COLO829 (cell line): ENCODE measurements at regions not wholly inside any gene's neighbourhood (a gene's known extent, or its start where the extent isn't known, plus 50 kb on each side); places are given as distances from the start of the nearest gene placed in this dataset.
"Not testable (repeated sequence)": the region's sequence is repeated elsewhere in the genome, so short reads cannot be mapped to it uniquely, and the experiment has no call there.

Source experiments
- DNase-seq: peaks from one replicate; pipeline ENCODE4 v3.0.0; 2012; ENCODE audit warnings: low spot score

- DNase-seq: no peak
These were observed 77.8 kb upstream of the CD55 start for GRCh38 chr1:207243442-207244408.

GRCh38 chr1:207244409-207244801, 77.1 kb upstream of the CD55 start:
- DNase-seq: no peak

DNA sequence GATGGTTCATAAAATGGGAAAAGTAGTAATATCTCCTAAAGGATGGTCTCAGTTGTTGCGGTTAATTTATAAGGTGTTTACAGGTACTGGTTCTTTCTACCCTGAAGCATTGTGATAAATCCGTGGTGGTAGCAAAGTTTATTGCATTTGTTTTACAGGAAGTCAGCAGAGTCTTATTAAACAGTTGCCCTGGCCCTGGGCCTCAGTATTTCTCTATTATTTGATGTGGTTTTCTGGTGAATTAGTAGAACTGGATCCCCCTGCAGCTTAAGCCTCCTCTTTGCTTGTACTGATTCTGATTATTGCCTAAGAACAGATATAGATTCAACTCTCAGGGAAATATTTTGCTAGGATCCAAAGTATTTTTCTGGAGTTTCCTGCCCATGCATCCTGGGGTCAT, 76.4 kb upstream of the CD55 start:
- no peak for DNase-seq

DNA sequence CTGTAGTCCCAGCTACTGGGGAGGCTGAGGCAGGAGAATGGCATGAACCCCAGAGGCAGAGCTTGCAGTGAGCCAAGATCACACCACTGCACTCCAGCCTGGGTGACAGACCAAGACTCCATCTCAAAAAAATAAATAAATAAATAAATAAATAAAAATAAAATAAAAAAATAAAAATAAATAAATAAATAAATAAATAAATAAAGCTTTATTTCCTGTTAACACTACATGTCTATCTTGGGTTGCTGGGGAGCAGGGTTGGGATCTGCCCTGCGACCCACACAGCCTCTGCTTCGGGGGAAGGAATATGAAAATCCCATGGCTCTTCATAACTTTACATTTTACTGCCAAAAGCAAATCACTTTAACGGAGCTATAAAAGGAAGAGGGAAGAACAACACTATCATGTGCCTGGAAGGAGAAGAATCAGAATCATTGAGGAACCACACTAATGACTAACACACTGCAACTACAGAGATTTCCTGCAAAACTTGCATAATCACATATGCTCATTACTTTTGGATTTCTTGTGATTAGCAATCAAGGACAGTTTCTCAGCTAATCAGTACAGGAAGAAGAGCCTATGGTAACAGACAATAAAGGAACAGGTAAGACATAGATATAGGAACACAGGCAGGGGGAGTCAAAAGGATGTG, 72.8 kb upstream of the CD55 start:
- DNase-seq: peak; percentile 42

GRCh38 chr1:207250431-207250830, 71.0 kb upstream of the CD55 start:
- no peak for DNase-seq

- DNase-seq: no peak
These were observed 70.4 kb upstream of the CD55 start for GRCh38 chr1:207251066-207251465.

GRCh38 chr1:207256869-207257268, 64.6 kb upstream of the CD55 start:
- DNase-seq: no peak

GRCh38 chr1:207259391-207259790, 62.1 kb upstream of the CD55 start:
- DNase-seq: no peak

GRCh38 chr1:207261971-207262370, 59.5 kb upstream of the CD55 start:
- DNase-seq: no peak

DNA sequence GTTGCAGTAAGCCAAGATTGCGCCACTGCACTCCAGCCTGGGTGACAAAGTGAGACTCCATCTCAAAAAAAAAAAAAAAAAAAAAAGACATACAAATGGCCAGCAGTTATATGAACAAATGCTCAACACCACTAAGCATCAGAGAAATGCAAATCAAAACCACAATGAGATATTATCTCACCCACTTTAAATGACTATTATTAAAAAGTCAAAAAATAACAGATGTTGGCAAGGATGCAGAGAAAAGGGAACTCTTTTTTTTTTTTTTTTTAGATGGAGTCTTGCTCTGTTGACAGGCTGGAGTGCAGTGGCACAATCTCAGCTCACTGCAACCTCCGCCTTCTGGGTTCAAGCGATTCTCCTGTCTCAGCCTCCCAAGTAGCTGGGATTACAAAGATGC, 58.6 kb upstream of the CD55 start:
- DNase-seq: not testable (repeated sequence)

DNA sequence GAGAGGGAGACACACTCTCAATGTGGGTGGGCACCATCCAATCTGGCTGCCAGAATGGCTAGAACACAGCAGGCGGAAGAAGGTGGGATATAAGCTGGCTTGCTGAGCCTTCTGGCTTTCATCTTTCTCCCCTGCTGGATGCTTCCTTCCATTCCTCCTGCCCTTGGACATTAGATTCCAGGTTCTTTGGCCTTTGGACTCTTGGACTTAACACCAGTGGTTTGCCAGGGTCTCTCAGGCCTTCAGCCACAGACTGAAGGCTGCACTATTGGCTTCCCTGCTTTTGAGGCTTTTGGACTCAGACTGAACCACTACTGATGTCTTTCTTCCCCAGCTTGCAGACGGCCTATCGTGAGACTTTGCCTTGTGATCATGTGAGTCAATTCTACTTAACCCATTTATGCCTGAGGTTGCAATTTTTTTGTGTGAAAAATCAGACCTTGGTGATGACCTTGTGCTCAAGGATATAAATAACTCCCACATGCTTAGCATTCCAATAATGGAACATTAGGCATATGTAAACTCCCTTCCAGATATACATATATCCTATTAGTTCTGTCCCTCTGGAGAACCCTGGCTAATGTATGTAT, 56.7 kb upstream of the CD55 start:
- DNase-seq: no peak

DNA sequence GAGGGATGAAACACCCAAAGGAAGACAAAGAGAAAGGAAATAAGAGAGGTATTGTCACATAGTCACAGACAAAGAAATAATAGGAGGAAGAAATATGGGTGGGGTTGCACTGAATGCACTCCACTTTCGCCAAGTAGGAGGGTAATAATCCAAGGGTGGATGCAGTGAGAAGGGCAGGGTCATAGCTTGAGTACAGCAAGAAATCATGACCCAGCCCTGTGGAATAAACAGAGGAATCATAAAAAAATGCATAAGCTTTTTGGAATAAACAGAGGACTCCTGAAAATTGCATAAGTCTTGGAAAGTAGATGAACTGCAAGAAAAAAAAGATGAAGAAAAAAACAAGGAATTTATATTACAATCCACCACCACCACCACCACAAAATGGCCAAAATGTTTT, 53.1 kb upstream of the CD55 start:
- DNase-seq: no peak

DNA sequence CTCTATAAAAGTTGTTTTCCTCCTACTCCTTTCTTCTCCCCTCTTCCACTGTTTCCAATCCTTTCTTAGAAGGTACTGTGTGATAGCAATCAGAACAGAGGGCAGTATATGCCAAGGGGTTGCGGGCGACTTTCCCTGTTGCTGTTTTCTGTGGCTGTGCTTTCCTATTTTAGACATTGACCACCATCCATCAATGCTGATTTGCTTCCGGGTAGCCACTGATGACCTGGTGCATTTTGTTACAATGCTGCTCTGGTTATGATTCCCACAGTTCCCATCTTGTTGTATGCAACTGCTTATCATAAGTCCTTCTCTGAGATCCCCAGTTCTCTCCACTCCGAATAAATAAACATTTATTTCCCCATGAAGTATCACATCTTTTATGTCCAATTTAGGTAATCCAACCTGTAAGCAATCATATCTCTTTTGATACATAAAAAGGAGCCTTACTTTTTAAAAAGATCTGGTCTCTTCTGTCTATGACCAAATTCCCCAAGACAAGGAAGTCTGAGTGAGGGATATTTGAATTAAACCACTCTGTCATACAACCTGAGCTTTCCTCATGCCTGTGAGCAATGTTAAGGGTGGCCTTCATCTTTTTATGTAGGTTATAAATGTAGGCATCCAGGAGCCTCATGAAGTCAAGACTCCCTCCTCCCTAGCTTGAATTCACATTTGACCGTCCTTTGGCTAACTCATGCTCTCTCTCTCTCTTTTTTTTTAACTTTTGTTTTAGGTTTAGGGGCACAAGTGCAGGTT, 52.5 kb upstream of the CD55 start:
- no peak for DNase-seq
